Epithelial cell of proximal tubule (primary cell): ENCODE measurements at regions not wholly inside any gene's neighbourhood (a gene's known extent, or its start where the extent isn't known, plus 50 kb on each side); places are given as distances from the start of the nearest gene placed in this dataset.

Experiments used
- DNase-seq: peaks from one replicate; pipeline ENCODE4 v3.0.0-alpha.2; 2011; ENCODE audit warnings: low read depth
- H3K4me3 ChIP-seq: 2 replicates; pipeline ENCODE4 v1.5.1; 2011; ENCODE audit warnings: low read depth, mild to moderate bottlenecking, low read length
- CTCF ChIP-seq: conservative IDR thresholded peaks from 2 replicates; pipeline ENCODE4 v1.5.1; 2012; ENCODE audit warnings: low read depth, mild to moderate bottlenecking, low read length

- no peak for DNase-seq
- TF ChIP-seq CTCF = no peak
- H3K4me3 ChIP-seq = no peak overlapping the region
These were observed 100.4 kb upstream of the SH3BP4 start for GRCh38 chr2:234851451-234851850.

GRCh38 chr2:234850818-234851217 is 101.0 kb upstream of the SH3BP4 start:
- no peak for TF ChIP-seq CTCF
- H3K4me3 ChIP-seq = no peak overlapping the region
- DNase-seq = no peak

- DNase-seq = no peak
- no peak for TF ChIP-seq CTCF
These were observed 102.1 kb upstream of the SH3BP4 start for GRCh38 chr2:234849678-234850077.

GRCh38 chr2:234848578-234848977 is 103.2 kb upstream of the SH3BP4 start:
- DNase-seq = no peak
- no peak for TF ChIP-seq CTCF
- H3K4me3 ChIP-seq = no peak overlapping the region

More at GRCh38 chr2:234849678-234850077, 102.1 kb upstream of the SH3BP4 start:
- no peak overlapping the region for H3K4me3 ChIP-seq

- TF ChIP-seq CTCF = no peak
- H3K4me3 ChIP-seq = no peak overlapping the region
- no peak for DNase-seq
These were observed 104.2 kb upstream of the SH3BP4 start for GRCh38 chr2:234847639-234848038.

GRCh38 chr2:234847364-234847635 is 104.5 kb upstream of the SH3BP4 start:
- TF ChIP-seq CTCF = no peak
- no peak overlapping the region for H3K4me3 ChIP-seq
- no peak for DNase-seq

GRCh38 chr2:234846599-234847363 is 105.0 kb upstream of the SH3BP4 start:
- no peak for TF ChIP-seq CTCF
- no peak overlapping the region for H3K4me3 ChIP-seq
- no peak for DNase-seq
